H1 (cell line): ENCODE measurements at regions not wholly inside any gene's neighbourhood (a gene's known extent, or its start where the extent isn't known, plus 50 kb on each side); places are given as distances from the start of the nearest gene placed in this dataset.

Experiments
- CTCF ChIP-seq, 3 experiments: IDR thresholded peaks; 1 replicate in 2 of 3; 2 replicates in 1 of 3; pipeline versions ENCODE4 v1.5.1 to v1.6.1; 2011; ENCODE audit warnings: low read length in 3 of 3, mild to moderate bottlenecking in 3 of 3, inconsistent platforms in 2 of 3, low read depth in 1 of 3, moderate library complexity in 1 of 3; ENCODE audit not compliant: insufficient read depth in 1 of 3; ENCODE audit errors: control extremely low read depth in 1 of 3
- EGR1 ChIP-seq: IDR thresholded peaks from 2 replicates; pipeline ENCODE4 v1.6.1; 2011; ENCODE audit warnings: low read depth, low read length, borderline replicate concordance
- KDM1A ChIP-seq: fragments of 200-600, 300-600 bp; sonication (generic); IDR thresholded peaks from 2 replicates; pipeline ENCODE4 v1.7.1; 2016; ENCODE audit warnings: mild to moderate bottlenecking, low read length, borderline replicate concordance
- POU5F1 ChIP-seq: IDR thresholded peaks from 2 replicates; pipeline ENCODE4 v1.6.1; 2011; ENCODE audit warnings: low read depth, mild to moderate bottlenecking, low read length, moderate library complexity
- RAD21 ChIP-seq, 2 experiments: IDR thresholded peaks in 1 of 2; conservative IDR thresholded peaks in 1 of 2; 2 replicates each; pipeline ENCODE4 v1.6.1; 2011; ENCODE audit warnings: low read depth in 2 of 2, low read length in 2 of 2, improper control_type of control experiment in 1 of 2, inconsistent platforms in 1 of 2, mild to moderate bottlenecking in 1 of 2, moderate library complexity in 1 of 2
- ZNF274 ChIP-seq: IDR thresholded peaks from 2 replicates; pipeline ENCODE4 v1.7.0; 2012; ENCODE audit warnings: low read length, borderline replicate concordance; ENCODE audit errors: extremely low read depth

- TF ChIP-seq CTCF (IDR thresholded peaks at IDR 0.05; ENCODE audit: control extremely low read depth in 1 of 3, insufficient read depth in 1 of 3, low read depth in 1 of 3, low read length in 3 of 3) (no peak), POU5F1 (no peak), KDM1A (no peak), ZNF274 (no peak), RAD21 (IDR thresholded peaks at IDR 0.05 in 1 of 2, conservative IDR thresholded peaks at IDR 0.05 in 1 of 2; ENCODE audit: low read depth in 2 of 2, low read length in 2 of 2) (no peak), EGR1 (no peak)
- TF ChIP-seq, all 59 proteins: peak for 0
These were observed 460.0 kb downstream of the NTRK2 start (continued) for GRCh38 chr9:85129514-85129913.
